H4 (cell line): ENCODE measurements at regions not wholly inside any gene's neighbourhood (a gene's known extent, or its start where the extent isn't known, plus 50 kb on each side); places are given as distances from the start of the nearest gene placed in this dataset.
"Not testable (repeated sequence)": the region's sequence is repeated elsewhere in the genome, so short reads cannot be mapped to it uniquely, and the experiment has no call there.

ENCODE experiments used
- DNase-seq: peaks from one replicate; pipeline ENCODE4 v3.0.0-alpha.2; 2015; ENCODE audit warnings: low spot score

- DNase-seq: no peak
Observed at GRCh38 chr3:40645883-40646282, 121.1 kb downstream of the ZNF621 start.

- no peak for DNase-seq
Observed at GRCh38 chr3:40649346-40649745, 124.6 kb downstream of the ZNF621 start.

- DNase-seq: no peak
Observed at GRCh38 chr3:40652072-40652471, 127.3 kb downstream of the ZNF621 start.

- DNase-seq: no peak
Observed at GRCh38 chr3:40653001-40653400, 128.2 kb downstream of the ZNF621 start.

- DNase-seq: no peak
Observed at GRCh38 chr3:40653878-40654277, 129.1 kb downstream of the ZNF621 start.

- no peak for DNase-seq
Observed at GRCh38 chr3:40655551-40655950, 130.8 kb downstream of the ZNF621 start.

- no peak for DNase-seq
Observed at GRCh38 chr3:40657623-40658022, 132.9 kb downstream of the ZNF621 start.

GRCh38 chr3:40658305-40658704, 133.5 kb downstream of the ZNF621 start:
- DNase-seq: no peak

GRCh38 chr3:40660554-40660953, 135.8 kb downstream of the ZNF621 start:
- DNase-seq: no peak

GRCh38 chr3:40661284-40661683, 136.5 kb downstream of the ZNF621 start:
- DNase-seq: no peak

- no peak for DNase-seq
Observed at GRCh38 chr3:40663280-40663679, 138.5 kb downstream of the ZNF621 start.

GRCh38 chr3:40669176-40669575, 144.4 kb downstream of the ZNF621 start:
- DNase-seq: no peak

GRCh38 chr3:40672861-40673260, 148.1 kb downstream of the ZNF621 start:
- no peak for DNase-seq

- DNase-seq: no peak
Observed at GRCh38 chr3:40677321-40677720, 152.6 kb downstream of the ZNF621 start.

- no peak for DNase-seq
Observed at GRCh38 chr3:40677749-40678148, 153.0 kb downstream of the ZNF621 start.

GRCh38 chr3:40679290-40679689, 154.5 kb downstream of the ZNF621 start:
- DNase-seq: no peak

GRCh38 chr3:40680685-40681657, 156.2 kb downstream of the ZNF621 start:
- no peak for DNase-seq

GRCh38 chr3:40681658-40682055, 156.9 kb downstream of the ZNF621 start:
- DNase-seq: no peak

GRCh38 chr3:40689837-40690236, 165.1 kb downstream of the ZNF621 start:
- no peak for DNase-seq

GRCh38 chr3:40690749-40691451, 166.1 kb downstream of the ZNF621 start:
- DNase-seq: no peak

GRCh38 chr3:40691452-40691861, 166.7 kb downstream of the ZNF621 start:
- no peak for DNase-seq

- no peak for DNase-seq
Observed at GRCh38 chr3:40695848-40696247, 171.1 kb downstream of the ZNF621 start.

GRCh38 chr3:40698611-40699010, 173.9 kb downstream of the ZNF621 start:
- not testable (repeated sequence) for DNase-seq
